ENCODE measurements at regions not wholly inside any gene's neighbourhood (a gene's known extent, or its start where the extent isn't known, plus 50 kb on each side); places are given as distances from the start of the nearest gene placed in this dataset.
"Not testable (repeated sequence)": the region's sequence is repeated elsewhere in the genome, so short reads cannot be mapped to it uniquely, and the experiment has no call there.

GRCh38 chr4:125750399-125750798 lies 435.6 kb downstream of the FAT4 start:
- DNase-seq (ENCODE audit: low read depth), result no peak

- DNase-seq (ENCODE audit: low read depth), result no peak
These were observed 436.2 kb downstream of the FAT4 start for GRCh38 chr4:125750828-125751466.

DNA sequence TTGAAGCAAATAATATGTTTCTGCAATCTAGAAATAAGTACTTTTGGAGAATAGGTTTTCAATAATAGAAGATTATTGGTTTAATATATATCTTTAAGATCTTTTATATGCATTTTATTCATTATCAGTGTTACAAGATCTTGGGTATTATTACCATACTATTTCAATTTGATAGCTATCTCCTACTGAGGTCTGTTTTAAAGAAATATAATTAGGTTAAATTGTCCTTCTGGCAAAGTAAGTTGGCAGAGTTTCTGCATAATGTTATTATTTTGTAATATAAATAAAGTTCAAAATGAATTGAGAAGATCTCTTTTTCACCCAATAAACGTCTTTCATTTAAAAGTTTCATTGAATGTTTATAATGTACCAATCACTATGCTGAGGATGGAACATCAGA lies 443.7 kb downstream of the FAT4 start:
- DNase-seq (ENCODE audit: low read depth), result no peak

GRCh38 chr4:125760201-125760819 lies 445.6 kb downstream of the FAT4 start:
- DNase-seq (ENCODE audit: low read depth), result no peak

GRCh38 chr4:125760956-125761355 lies 446.2 kb downstream of the FAT4 start:
- DNase-seq (ENCODE audit: low read depth), result no peak

GRCh38 chr4:125762537-125762936 lies 447.8 kb downstream of the FAT4 start:
- DNase-seq (ENCODE audit: low read depth), result no peak

- DNase-seq (ENCODE audit: low read depth), result no peak
These were observed 451.2 kb downstream of the FAT4 start for GRCh38 chr4:125765941-125766340.

GRCh38 chr4:125770814-125771398 lies 456.2 kb downstream of the FAT4 start:
- no peak for DNase-seq (ENCODE audit: low read depth)

DNA sequence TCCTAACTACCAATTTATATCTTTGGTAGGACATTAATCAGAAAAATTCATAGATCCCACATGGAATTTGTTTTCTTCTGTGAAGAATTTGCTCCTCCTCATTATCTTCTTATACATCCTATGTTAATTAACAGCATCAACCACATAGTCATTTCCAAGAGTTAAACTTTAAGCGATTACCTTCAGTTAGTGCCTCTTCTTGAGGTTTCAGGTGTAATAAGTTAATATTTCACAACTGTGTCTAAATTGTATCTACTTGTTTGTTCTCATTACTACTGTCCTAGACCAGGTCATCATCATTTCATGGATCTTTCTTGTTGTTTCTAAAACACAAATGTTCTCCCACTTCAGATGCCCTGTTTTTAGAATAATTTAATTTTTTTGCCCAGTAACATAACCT lies 457.9 kb downstream of the FAT4 start:
- no peak for DNase-seq (ENCODE audit: low read depth)

GRCh38 chr4:125773502-125773901 lies 458.7 kb downstream of the FAT4 start:
- no peak for DNase-seq (ENCODE audit: low read depth)

DNA sequence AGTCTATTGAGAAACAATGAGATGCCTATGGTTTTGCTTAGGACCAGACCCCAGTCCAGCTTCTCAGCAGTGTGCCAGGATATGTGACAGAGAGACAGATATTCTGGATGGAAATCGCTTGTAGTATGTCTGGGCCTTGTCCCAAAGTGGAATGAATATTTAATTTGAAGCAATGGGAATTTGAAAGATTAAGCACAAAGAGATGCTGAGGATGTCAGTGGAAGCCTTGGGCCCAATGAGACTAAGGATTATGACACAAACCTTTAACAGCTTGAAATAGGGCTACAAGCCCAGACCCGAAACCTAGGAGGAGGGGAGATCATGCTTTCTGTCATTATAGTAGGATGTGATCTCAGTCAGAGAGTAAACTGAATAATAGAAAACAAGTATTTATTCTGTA lies 459.2 kb downstream of the FAT4 start:
- no peak for DNase-seq (ENCODE audit: low read depth)

DNA sequence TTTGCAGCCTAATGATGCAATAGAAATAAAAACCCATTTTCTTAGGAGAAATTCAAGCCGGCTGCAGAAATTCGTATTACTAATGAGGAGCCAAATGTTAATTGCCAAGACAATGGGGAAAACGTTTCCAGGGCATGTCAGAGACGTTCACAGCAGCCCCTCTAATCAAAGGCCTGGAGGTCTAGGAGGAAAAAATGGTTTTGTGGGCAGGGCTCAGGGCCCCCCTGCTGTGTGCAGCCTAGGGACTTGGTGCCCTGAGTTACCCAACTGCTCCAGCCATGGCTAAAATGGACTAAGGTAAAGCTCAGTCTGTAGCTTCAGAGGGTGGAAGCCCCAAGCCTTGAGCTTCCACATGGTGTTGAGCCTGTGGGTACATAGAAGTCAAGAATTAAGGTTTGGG lies 461.4 kb downstream of the FAT4 start:
- DNase-seq (ENCODE audit: low read depth), result no peak

DNA sequence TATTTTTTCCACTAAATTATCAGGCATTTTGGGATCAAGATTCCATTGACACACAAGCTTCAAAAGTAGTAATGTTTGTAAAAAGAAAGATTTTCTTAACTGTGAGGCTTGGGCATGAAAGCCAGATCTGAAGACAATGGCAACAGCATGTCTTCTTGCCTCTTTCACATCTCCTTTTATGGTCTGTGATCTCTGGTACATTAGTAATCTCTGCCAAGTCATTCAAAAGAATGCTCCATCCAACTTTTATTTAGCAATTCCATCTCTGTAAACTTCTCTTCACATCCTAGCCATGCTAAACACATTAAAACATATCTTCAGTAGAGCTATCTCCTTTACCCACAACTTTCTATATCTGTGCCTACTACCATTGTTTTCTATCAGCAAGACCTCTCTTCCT lies 465.4 kb downstream of the FAT4 start:
- no peak for DNase-seq (ENCODE audit: low read depth)

DNA sequence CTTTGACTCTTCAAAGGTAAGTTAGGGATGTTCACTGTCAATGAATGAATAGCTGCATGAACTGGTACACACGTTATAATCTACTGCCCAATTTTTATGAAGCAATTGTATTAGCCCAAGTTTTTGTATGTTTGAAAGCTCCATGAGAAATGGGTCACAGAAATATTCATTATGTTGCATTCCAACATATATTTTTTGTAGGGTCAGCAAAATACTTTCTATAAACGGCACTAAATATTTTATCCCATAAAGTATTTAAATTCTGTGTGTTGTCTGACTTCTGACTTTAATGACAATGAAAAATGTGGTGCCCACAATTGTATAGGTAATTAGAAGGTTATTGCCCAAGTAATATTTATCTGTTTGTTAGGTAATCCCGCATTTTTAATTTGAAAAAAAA lies 466.0 kb downstream of the FAT4 start:
- DNase-seq (ENCODE audit: low read depth), result no peak

GRCh38 chr4:125781651-125782050 lies 466.9 kb downstream of the FAT4 start:
- no peak for DNase-seq (ENCODE audit: low read depth)

DNA sequence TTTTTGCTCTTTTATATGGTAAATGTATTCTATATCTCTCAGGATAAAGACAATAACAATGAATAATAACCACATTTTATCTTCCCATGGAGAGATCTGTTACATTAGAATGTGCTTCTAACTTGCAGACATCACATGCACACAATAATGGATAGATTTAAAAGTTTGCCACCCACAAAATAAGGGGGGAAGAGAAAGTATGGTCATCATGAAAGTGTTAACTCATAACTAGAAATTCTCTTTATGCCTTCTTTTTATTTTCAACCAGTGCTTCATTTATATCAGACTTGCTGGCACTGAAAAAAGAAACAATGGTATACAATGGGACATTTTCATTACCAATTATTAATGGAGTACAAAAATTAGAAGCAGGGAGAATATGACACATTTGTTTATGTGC lies 470.0 kb downstream of the FAT4 start:
- no peak for DNase-seq (ENCODE audit: low read depth)

- DNase-seq (ENCODE audit: low read depth), result no peak
These were observed 473.0 kb downstream of the FAT4 start for GRCh38 chr4:125787707-125788106.

GRCh38 chr4:125789023-125789422 lies 474.3 kb downstream of the FAT4 start:
- no peak for DNase-seq (ENCODE audit: low read depth)

DNA sequence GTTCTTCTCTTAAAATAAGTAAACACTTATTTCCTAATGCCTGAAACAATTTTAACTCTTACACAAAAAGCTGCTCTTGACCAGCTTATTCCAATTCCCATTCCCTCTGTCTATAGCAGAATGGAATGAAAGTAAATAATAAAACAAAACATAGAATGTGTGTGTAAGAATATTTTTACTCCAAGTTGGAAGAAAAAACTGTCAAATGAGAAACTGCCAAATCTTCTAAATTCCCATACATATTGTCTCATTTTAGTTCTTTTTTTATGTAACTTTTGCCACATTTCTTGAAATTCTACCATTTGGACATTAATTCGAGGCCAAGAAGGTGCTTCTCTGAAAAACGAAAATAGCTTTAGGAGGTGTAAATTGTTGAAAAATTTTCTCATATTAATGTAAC lies 477.1 kb downstream of the FAT4 start:
- no peak for DNase-seq (ENCODE audit: low read depth)

- no peak for DNase-seq (ENCODE audit: low read depth)
These were observed 480.2 kb downstream of the FAT4 start for GRCh38 chr4:125794989-125795388.

- DNase-seq (ENCODE audit: low read depth), result no peak
These were observed 481.4 kb downstream of the FAT4 start for GRCh38 chr4:125796138-125796537.

DNA sequence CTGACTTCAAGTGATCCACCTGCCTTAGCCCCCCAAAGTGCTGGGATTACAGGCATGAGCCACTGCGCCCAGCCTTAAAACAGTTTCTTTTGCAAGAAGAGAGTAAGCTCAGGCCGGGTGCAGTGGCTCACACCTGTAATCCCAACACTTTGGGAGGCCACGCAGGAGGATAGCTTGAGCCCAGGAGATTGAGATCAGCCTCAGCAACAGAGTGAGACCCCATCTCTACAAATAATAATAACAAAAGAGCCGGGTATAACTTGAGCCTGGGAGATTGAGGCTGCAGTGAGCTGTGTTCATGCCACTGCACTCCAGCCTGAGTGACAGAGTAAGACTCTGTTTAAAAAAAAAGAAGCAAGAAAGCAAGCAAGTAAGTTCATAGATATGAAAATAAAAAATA lies 482.9 kb downstream of the FAT4 start:
- not testable (repeated sequence) for DNase-seq (ENCODE audit: low read depth)

- DNase-seq (ENCODE audit: low read depth), result no peak
These were observed 486.6 kb downstream of the FAT4 start for GRCh38 chr4:125801373-125801772.

GRCh38 chr4:125801924-125802323 lies 487.2 kb downstream of the FAT4 start:
- DNase-seq (ENCODE audit: low read depth), result no peak

Data from activated T-cell treated with anti-CD3 and anti-CD28 coated beads for 48 hours (primary cell).